Stimulated activated naive CD8-positive, alpha-beta T cell treated with anti-CD3 and anti-CD28 coated beads, Interleukin-15, Interleukin-2, amounts not matched to agents 100 U/mL and 50 U/mL, for 24 hours (primary cell): ENCODE measurements at regions not wholly inside any gene's neighbourhood (a gene's known extent, or its start where the extent isn't known, plus 50 kb on each side); places are given as distances from the start of the nearest gene placed in this dataset.
"Not testable (repeated sequence)": the region's sequence is repeated elsewhere in the genome, so short reads cannot be mapped to it uniquely, and the experiment has no call there.

Source experiments
- ATAC-seq: fragments of 150-1000 bp; cut with Tn5 transposase; one replicate; pipeline ENCODE4 v1.10.0; 2021
- DNase-seq: peaks from one replicate; pipeline ENCODE4 v3.0.0; 2021

GRCh38 chr14:105636935-105637334 lies 110.6 kb downstream of the TMEM121 start:
- ATAC-seq (no peak), DNase-seq (no peak)

DNA sequence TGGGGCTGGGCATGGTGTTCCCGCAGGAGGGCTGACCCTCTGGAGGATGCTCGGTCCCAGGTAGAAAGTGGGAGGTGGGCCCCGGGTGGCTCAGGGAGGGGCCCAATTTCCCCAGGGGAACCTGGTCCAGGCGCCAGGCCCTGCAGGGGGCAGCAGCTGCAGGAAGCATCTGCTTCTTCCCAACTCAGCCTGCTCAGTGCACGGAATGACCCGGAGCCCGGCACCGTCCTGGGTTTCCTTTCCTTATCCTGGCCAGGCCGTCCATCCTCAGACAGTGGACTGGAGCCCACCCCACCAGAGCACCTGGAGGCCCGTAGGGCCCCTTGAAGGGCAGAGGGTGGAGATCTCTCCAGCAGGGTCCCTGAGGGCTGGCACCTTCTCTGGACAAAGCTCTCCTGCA lies 111.0 kb downstream of the TMEM121 start:
- not testable (repeated sequence) for DNase-seq, ATAC-seq

DNA sequence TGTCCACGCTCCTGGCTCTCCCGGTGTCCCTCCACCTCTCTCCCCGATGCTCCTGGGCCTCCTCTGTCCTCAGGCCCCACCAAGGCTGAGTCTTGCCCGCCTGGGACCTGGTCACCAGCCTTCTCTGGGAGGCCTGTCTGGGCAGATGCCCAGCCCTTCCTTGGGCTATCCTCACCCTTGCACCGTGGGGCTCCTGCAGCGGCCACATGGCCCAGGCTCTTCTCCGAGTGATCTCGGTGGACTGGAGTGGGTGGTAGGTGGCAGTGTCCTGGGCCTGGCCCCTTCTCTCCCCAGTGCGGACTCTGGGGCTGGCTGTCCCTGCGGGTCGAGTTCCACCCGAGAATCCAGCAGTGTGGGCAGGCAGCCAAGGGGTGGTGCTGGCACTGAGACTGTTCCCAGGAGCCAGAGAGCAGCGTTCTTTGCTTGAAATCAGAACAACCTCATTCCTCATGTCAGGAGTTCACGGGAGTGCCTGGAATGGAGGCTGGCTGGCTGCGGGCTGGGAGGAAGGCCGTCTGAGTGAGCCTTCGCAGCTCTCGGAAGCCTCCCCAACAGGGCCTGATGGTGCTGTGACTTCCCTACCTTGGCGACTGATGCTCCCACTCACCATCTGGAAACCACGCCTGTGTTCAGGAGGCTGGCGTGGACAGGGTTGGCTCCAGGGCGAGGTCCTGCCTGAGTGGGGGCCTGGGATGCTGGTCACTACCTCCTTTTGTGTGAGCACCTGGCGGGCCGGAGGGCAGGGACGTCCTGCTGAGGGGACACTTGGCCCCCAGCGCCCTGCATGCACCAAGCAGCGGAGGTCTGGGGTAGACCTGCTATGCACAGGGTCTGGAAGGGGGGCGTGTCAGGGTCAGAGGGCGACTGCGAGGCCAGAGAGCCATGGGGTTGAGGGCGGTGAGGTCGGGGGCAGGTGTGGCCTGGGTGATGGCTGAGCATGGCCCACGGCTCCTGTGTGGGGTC lies 113.9 kb downstream of the TMEM121 start:
- ATAC-seq, DNase-seq: not testable (repeated sequence)

DNA sequence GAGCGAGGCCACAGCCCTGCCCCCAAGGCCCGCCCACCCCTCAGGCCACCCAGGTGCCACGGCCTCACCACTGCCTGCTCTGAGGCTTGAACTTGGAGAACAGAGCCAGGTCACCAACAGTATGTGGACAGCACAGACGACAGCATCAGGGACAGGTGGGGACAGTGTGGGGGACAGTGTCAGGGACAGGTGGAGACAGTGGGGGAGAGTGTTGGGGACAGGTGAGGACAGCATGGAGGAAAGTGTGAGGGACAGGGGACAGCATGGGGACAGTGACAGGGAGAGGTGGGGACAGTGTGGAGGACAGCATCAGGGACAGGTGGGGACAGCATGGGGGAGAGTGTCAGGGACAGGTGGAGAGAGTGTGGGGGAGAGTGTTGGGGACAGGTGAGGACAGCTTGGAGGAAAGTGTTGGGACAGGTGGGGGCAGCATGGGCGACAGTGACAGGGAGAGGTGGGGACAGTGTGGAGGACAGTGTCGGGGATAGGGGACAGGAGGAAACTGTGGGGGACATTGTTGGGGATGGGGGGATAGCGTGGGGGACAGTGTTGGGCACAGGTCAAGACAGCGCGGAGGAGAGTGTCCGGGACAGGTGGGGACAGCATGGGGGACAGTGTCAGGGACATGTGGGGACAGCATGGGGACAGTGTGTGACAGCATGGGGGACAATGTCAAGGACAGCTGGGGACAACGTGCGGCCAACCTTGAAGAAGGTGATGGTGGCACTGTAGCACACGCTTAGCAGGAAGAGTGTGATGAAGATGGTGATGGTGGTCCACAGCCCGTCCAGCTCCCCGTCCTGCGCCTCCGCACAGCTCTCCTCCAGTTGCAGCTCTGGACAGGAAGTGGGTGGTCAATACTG lies 114.9 kb downstream of the TMEM121 start:
- ATAC-seq (no peak), DNase-seq (no peak)

- DNase-seq, ATAC-seq: not testable (repeated sequence)
These were observed 115.6 kb downstream of the TMEM121 start for GRCh38 chr14:105641951-105642350.

- ATAC-seq, DNase-seq: not testable (repeated sequence)
These were observed 116.1 kb downstream of the TMEM121 start for GRCh38 chr14:105642486-105642885.

DNA sequence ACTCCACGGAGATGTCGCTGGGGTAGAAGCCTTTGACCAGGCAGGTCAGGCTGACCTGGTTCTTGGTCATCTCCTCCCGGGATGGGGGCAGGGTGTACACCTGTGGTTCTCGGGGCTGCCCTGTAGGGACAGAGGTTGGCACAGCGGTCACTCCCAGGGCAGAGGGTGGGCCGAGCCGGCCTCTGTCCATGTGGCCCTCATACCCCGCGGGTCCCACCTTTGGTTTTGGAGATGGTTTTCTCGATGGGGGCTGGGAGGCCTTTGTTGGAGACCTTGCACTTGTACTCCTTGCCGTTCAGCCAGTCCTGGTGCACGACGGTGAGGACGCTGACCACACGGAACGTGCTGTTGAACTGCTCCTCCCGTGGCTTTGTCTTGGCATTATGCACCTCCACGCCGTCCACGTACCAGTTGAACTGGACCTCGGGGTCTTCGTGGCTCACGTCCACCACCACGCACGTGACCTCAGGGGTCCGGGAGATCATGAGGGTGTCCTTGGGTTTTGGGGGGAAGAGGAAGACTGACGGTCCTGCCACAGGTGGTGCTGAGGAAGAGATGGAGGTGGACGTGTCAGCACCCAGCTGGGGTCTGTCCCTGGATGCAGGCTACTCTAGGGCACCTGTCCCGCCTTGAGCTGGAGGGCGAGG lies 117.1 kb downstream of the TMEM121 start:
- not testable (repeated sequence) for ATAC-seq, DNase-seq

- not testable (repeated sequence) for DNase-seq, ATAC-seq
These were observed 117.7 kb downstream of the TMEM121 start for GRCh38 chr14:105644053-105644435.

DNA sequence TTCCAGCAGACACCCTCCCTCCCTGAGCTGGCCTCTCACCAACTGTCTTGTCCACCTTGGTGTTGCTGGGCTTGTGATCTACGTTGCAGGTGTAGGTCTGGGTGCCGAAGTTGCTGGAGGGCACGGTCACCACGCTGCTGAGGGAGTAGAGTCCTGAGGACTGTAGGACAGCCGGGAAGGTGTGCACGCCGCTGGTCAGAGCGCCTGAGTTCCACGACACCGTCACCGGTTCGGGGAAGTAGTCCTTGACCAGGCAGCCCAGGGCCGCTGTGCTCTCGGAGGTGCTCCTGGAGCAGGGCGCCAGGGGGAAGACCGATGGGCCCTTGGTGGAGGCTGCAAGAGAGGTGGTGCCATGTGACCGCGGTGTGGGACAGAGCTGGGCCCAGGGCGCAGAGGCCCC lies 118.1 kb downstream of the TMEM121 start:
- not testable (repeated sequence) for DNase-seq, ATAC-seq

GRCh38 chr14:105644891-105645290 lies 118.5 kb downstream of the TMEM121 start:
- ATAC-seq, DNase-seq: not testable (repeated sequence)

GRCh38 chr14:105645389-105645788 lies 119.0 kb downstream of the TMEM121 start:
- DNase-seq, ATAC-seq: not testable (repeated sequence)

DNA sequence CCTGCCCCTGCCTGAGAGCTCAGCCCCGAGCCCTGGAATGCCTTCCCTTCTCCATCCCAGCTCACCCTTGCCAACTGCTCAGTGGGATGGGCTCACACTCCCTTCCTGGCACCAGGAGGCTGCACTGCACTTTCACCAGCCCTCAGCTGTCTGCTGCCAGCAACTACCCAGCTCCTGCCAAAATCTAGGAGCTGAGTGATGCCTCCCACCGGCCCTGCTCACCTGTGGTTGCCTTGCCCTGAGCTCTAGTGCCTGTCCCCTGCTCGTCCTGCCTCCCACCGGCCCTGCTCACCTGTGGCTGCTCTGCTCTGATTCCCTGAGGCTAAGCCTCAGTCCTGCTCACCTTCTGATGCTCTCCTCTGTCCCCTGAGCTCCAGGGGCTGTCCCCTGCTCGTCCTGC lies 119.8 kb downstream of the TMEM121 start:
- DNase-seq = no peak
- ATAC-seq = peak; percentile 41

DNA sequence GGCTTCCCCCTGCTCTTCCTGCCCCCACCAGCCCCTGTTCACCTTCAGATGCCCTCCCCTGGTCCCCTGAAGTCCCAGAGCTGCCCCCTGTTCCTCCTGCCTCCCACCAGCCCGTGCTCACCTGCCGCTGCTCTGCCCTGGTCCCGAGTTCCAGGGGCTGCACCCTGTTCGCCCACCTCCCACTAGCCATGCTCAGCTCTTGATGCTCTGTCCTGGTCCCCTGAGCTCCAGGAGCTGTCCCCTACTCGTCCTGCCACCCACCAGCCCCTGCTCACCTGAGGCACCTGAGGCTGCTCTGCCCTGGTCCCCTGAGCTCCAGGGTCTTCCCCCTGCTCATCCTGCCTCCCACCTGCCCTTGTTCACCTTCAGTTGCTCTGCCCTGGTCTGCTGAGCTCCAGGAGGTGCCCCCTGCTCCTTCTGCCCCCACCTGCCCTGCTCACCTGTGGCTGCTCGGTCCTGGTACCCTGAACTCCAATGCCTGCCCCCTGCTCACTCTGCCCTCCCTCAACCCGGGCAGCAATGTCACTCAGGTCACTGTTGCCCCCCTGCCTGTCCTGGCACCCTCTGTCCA lies 120.4 kb downstream of the TMEM121 start:
- not testable (repeated sequence) for DNase-seq, ATAC-seq

GRCh38 chr14:105647426-105647783 lies 121.0 kb downstream of the TMEM121 start:
- not testable (repeated sequence) for DNase-seq, ATAC-seq

DNA sequence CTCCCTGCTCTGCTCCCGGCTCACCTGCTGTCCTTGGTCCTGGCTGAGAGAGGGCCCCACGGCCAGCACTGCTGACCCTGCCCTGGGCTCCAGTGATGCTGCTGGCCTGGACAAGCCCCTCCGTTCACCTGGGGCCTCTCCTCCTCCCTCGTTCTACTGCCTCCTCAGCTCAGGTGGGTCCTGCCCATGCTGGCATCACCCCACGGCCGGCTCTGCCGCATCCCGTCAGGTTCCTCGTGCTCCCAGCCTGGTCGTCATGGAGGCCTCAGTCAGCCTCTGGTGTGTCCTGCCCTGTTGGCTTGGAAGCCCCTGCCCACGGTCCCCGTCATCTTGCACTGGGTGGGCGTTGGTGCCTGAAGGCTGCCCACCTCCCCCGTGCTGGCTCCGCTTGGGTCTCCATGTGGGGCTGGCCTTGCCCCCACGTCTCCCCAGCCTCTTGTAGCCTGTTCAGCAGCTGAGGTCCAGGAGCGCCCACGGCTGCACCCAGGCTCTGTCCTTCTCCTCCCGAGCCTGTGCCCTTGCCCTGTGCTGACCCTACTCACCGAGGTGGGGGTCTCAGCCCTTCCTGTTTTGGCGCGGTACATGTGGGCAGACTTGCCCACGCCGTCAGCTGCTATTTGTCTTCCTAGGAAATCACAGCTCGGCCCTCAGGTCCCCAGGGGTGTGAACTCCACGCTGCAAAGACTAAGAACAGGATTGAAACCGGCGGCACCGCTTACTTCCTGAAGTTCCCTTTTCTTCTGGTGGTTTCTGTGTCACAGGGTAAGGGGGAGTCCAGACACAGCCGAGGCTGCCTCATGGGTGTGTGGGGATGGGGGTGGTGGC lies 121.6 kb downstream of the TMEM121 start:
- ATAC-seq (peak; percentile 8), DNase-seq (peak; percentile 8)

- not testable (repeated sequence) for ATAC-seq, DNase-seq
These were observed 122.5 kb downstream of the TMEM121 start for GRCh38 chr14:105648609-105649535.

GRCh38 chr14:105652317-105652716 lies 125.9 kb downstream of the TMEM121 start:
- not testable (repeated sequence) for ATAC-seq

DNA sequence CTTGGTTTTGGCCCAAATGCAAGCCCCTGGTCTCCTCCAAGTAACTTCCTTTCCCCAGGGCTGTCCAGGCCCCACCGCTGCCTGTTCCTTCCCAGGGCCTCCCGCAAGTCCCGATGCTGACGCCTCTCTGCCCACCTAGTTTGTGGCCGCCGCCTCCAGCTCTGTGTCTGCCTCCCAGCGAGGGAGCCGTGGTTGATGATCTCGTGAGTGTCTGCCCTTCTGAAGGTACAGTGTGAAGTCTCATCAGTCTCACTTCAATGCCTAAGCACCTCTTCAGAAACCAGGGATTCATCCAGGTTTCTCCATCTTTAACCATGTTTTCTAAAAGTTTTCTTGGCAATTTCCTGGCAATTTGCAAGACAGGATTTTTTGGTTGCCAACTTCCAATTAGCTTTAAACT lies 127.5 kb downstream of the TMEM121 start:
- not testable (repeated sequence) for ATAC-seq, DNase-seq

More at GRCh38 chr14:105652317-105652716, 125.9 kb downstream of the TMEM121 start:
- DNase-seq = not testable (repeated sequence)

GRCh38 chr14:105659255-105659654 lies 132.9 kb downstream of the TMEM121 start:
- not testable (repeated sequence) for ATAC-seq, DNase-seq
